ENCODE measurements at regions not wholly inside any gene's neighbourhood (a gene's known extent, or its start where the extent isn't known, plus 50 kb on each side); places are given as distances from the start of the nearest gene placed in this dataset.

- no peak for TF ChIP-seq CTCF (IDR thresholded peaks at IDR 0.05)
- Histone ChIP-seq H3K36me3 (ENCODE audit: control insufficient read depth, insufficient read depth, low read length) (no peaks in the 10 kb centered on the region), H3K4me3 (ENCODE audit: low read depth, low read length) (no peak overlapping the region), H3K27me3 (ENCODE audit: control insufficient read depth, insufficient read depth, low read length) (no peaks in the 10 kb centered on the region), H2AFZ (no peak overlapping the region), H3K4me2 (ENCODE audit: low read length) (no peak overlapping the region), H3K4me1 (no peaks in the 10 kb centered on the region), H3K79me2 (no peaks in the 10 kb centered on the region), H3K9me3 (ENCODE audit: control insufficient read depth, low read length) (no peaks in the 10 kb centered on the region), H3K9ac (no peak overlapping the region), H3K27ac (no peak overlapping the region)
Observed at GRCh38 chr4:43296946-43297528, 404.5 kb downstream of the GRXCR1 start.

GRCh38 chr4:43316813-43317212 is 424.3 kb downstream of the GRXCR1 start:
- Histone ChIP-seq H3K9me3 (ENCODE audit: control insufficient read depth, low read length) (no peaks in the 10 kb centered on the region), H3K4me3 (ENCODE audit: low read depth, low read length) (no peak overlapping the region), H3K4me1 (no peaks in the 10 kb centered on the region), H3K27ac (no peak overlapping the region), H3K79me2 (no peaks in the 10 kb centered on the region), H2AFZ (no peak overlapping the region), H3K27me3 (ENCODE audit: control insufficient read depth, insufficient read depth, low read length) (no peaks in the 10 kb centered on the region), H3K9ac (no peak overlapping the region), H3K36me3 (ENCODE audit: control insufficient read depth, insufficient read depth, low read length) (no peaks in the 10 kb centered on the region), H3K4me2 (ENCODE audit: low read length) (no peak overlapping the region)
- no peak for TF ChIP-seq CTCF (IDR thresholded peaks at IDR 0.05)

- TF ChIP-seq CTCF (IDR thresholded peaks at IDR 0.05) = no peak
- Histone ChIP-seq H3K27me3 (ENCODE audit: control insufficient read depth, insufficient read depth, low read length) (no peaks in the 10 kb centered on the region), H3K9me3 (ENCODE audit: control insufficient read depth, low read length) (no peaks in the 10 kb centered on the region), H3K27ac (no peak overlapping the region), H3K36me3 (ENCODE audit: control insufficient read depth, insufficient read depth, low read length) (no peaks in the 10 kb centered on the region), H3K4me2 (ENCODE audit: low read length) (no peak overlapping the region), H3K4me1 (no peaks in the 10 kb centered on the region), H3K4me3 (ENCODE audit: low read depth, low read length) (no peak overlapping the region), H3K9ac (no peak overlapping the region), H2AFZ (no peak overlapping the region), H3K79me2 (no peaks in the 10 kb centered on the region)
Observed at GRCh38 chr4:43325220-43325967, 432.9 kb downstream of the GRXCR1 start.

GRCh38 chr4:43330288-43330687 is 437.8 kb downstream of the GRXCR1 start:
- Histone ChIP-seq H3K36me3 (ENCODE audit: control insufficient read depth, insufficient read depth, low read length) (no peaks in the 10 kb centered on the region), H3K79me2 (no peaks in the 10 kb centered on the region), H2AFZ (no peak overlapping the region), H3K9me3 (ENCODE audit: control insufficient read depth, low read length) (no peaks in the 10 kb centered on the region), H3K4me1 (no peaks in the 10 kb centered on the region), H3K27ac (no peak overlapping the region), H3K27me3 (ENCODE audit: control insufficient read depth, insufficient read depth, low read length) (no peaks in the 10 kb centered on the region), H3K4me2 (ENCODE audit: low read length) (no peak overlapping the region), H3K9ac (no peak overlapping the region), H3K4me3 (ENCODE audit: low read depth, low read length) (no peak overlapping the region)
- TF ChIP-seq CTCF (IDR thresholded peaks at IDR 0.05) = no peak

All from parathyroid adenoma (tissue), 2 donors.